KBM-7 (cell line): ENCODE measurements at regions not wholly inside any gene's neighbourhood (a gene's known extent, or its start where the extent isn't known, plus 50 kb on each side); places are given as distances from the start of the nearest gene placed in this dataset.
"Not testable (repeated sequence)": the region's sequence is repeated elsewhere in the genome, so short reads cannot be mapped to it uniquely, and the experiment has no call there.

ENCODE experiments used
- DNase-seq: peaks from one replicate; pipeline ENCODE4 v3.0.0-alpha.2; 2015
- in situ Hi-C: fragments of 300-500 bp; cut with MboI; formaldehyde crosslinking; loops from 2 replicates; pipeline ENCODE4 v1.14.3; 2020; ENCODE audit warnings: low sequenced_read_pairs, low pct_unique_long_range_greater_than_20kb, mixed read lengths

DNA sequence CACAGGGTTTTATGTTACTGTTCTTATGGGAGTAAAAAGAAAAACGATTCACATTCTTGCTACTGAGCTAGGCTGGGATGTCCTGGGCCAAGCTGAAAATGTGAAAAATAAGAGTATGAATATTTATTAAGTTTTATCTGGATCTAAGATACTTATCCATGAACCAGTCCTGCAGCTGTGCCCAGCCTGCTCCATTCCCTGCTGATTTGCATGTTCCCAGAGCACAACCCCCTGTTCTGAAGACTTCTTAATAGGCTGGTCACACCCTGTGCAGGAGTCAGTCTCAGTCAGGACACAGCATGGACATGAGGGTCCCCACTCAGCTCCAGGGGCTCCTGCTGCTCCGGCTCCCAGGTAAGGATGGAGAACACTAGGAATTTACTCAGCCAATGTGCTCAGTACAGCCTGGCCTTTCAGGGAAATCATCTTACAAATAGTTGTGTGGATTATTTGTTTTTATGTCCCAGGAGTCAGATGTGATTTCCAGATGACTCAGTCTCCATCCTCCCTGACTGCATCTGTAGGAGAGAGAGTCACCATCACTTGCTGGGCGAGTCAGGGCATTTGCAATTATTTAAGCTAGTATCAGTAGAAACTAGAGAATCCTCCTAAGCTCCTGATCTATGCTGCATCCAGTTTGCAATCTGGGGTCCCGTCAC, 1319.1 kb downstream of the RPIA start:
- DNase-seq, in situ Hi-C loops: not testable (repeated sequence)

DNA sequence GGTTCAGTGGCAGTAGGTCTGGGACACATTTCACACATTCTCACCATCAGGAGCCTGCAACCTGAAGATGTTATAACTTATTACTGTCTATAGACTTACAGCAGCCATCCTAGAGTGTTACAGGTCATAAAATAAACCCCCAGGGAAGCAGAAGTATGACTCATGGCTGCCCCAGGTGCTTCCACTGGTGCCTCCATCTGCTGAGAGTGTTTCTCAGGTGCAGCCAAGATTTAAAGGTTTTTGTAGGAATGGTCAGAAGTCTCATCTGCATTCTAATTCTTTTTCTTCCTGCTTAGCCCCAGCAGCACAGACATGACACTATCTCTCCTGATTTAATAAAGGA, 1319.6 kb downstream of the RPIA start:
- DNase-seq, in situ Hi-C loops: not testable (repeated sequence)

DNA sequence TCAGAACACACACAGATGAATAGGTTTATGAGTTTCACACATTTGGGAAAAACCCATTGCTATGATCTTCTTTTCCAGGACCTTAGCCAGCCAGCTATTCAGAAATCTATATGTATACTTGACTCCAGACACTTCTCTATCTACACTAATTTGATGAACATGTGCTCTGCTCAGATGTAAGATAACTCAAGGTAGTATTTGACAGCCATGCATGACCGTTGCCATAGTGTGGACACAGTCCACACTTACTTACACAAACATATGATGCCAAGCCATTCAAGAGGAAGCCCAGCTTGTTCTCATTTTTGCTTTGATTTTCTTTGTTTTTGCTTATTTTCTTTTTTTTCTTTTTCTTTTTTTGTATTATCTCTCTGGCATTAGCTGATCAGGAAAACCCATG, 1328.4 kb downstream of the RPIA start:
- DNase-seq, in situ Hi-C loops: not testable (repeated sequence)

DNA sequence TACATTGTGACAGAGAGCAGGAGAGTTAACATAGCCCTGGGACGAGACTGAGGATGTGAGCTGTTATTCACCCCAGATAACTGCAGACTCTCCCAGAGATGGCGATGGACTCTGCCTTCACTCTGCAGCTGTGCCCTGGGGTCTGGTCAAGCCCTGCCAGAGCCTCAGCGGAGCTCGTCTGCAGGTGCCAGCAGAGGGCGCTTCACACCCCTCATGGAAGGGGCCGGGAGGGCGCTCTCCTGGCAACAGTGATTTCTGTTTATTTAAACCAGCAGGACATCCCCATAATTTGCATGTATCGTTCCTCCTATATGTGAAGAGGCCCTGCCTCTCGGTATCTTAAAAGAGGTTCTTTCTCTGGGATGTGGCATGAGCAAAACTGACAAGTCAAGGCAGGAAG, 1329.8 kb downstream of the RPIA start:
- in situ Hi-C loops, DNase-seq: not testable (repeated sequence)

DNA sequence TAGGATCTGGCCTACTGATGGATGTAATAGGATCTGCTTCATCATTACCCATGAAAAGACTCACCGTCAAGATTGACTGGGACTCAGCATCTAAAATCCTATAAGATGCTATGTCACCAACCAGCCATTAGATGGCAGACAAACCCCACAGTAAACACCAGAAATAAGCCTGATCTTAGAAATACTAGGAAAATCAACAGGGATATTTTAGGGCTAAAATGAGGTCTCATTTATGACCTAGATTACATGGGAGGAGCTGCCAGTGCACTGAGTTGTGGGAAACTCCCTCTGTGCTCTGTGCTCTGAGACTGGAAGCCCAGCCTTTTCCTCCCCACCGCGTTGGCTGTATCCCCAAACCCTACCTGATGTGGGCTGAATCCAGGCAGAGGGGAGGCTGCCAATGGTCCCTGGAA, 1335.8 kb downstream of the RPIA start:
- DNase-seq, result peak; percentile 8
- in situ Hi-C loops, result not testable (repeated sequence)

DNA sequence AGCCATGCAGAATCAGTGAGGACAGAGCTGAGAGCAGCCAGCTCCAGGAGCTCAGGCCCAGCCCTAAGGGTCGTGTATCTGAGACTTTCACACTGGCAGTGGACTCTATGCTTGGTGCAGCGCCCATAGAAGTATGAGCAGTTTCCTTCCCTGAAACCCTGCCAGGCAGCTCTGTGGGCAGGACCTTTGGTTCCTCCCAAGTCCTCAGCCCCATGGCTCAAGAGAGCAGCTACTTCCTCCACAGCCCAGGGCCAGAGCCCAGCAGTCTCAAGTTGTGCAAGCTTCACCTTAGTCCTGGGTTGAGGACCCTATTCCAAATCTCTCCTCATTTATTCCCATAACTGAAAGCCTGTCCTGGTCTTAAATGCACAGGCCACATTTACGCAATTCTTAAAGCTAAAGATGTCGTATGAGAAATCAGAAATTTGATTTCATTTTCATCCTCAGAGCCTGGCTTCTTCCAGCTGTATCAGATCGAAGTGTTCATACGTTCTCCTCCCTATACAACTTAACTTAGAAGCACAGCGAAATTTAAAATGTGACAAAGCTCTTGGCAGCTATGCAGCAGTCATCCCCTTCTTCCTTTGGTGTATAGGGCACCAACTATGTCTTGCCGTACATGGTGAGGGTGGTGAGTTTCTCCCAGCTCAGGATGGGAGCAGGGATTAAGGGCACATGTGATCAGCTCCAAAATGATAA, 1337.1 kb downstream of the RPIA start:
- in situ Hi-C loops, result not testable (repeated sequence)

DNA sequence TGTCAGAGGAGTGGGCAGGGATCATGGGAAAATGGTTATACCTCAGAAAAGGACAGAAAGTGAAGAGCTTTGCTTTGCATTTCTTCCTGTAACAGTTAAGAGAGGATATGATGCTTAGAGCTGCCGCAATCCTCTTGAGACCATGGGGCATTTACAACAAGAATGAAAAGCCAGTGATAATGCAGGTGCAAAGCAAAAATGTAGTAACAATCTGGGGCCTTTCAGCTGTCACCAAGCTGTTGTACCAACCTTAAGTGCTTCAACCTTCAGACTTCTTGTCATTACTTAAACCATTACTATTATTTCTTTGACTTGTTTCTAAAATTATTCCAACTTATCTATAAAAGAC, 1337.6 kb downstream of the RPIA start:
- in situ Hi-C loops, DNase-seq: not testable (repeated sequence)

More for the DNA sequence above, 1337.1 kb downstream of the RPIA start:
- DNase-seq, result not testable (repeated sequence)

DNA sequence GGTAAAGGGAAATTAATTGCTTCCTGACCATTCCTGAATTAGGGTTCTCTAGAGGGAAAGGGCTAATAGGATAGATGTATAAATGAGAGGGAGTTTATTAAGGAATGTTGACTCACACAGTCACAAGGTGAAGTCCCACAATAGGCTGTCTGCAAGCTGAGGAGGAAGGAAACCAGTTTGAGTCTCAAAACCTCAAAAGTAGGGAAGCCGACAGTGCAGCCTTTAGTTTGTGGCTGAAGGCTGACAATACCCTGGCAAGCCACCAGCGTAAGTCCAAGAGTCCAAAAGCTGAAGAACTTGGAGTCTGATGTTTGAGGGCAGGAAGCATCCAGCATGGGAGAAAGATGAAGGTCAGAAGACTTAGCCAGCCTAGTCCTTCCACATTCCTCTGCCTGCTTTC, 1340.8 kb downstream of the RPIA start:
- in situ Hi-C loops, result not testable (repeated sequence)
- DNase-seq, result peak; percentile 5

DNA sequence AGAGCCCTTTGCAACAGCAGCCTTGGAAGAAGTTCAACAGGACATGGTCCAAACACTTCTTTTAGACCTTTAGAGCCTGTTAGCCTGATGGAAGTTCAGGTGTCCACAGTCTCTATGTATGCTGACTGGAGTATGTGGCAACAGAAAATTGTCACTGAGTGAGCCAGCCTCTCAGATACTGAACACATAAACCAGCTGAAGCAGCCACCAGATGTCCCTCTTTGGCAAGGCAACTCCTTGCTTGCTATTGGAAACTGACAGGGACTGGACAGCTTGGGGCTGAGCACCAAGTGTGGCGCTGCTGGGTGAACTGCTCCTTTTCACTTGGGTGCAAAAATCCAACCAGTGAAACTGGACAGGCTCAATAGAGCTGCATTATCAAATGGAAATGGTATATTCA, 1344.9 kb downstream of the RPIA start:
- in situ Hi-C loops, result not testable (repeated sequence)
- peak; percentile 4 for DNase-seq

DNA sequence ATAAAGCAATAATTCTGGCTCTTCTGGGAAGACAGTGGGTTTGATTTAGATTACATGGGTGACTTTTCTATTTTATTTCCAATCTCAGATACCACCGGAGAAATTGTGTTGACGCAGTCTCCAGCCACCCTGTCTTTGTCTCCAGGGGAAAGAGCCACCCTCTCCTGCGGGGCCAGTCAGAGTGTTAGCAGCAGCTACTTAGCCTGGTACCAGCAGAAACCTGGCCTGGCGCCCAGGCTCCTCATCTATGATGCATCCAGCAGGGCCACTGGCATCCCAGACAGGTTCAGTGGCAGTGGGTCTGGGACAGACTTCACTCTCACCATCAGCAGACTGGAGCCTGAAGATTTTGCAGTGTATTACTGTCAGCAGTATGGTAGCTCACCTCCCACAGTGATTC, 1347.6 kb downstream of the RPIA start:
- in situ Hi-C loops, DNase-seq: not testable (repeated sequence)

DNA sequence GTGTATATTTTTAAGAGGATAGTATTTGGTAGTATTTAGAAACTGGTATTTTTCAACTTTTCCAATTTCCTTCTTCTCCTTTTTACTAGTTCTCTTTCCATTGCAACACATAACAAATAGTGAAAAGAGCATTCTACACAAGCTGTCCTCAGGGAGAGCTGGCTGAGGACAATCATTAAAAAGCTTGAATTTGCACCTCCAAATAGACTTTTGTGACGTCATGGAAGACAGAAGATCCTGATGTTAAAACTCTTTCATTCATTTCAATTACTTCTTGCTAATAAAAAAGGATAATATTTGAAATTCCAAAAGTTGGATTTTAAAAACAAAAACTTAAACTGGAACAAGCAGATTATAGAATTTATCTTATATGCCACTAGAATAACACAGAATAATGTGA, 1356.3 kb downstream of the RPIA start:
- in situ Hi-C loops, DNase-seq: not testable (repeated sequence)

DNA sequence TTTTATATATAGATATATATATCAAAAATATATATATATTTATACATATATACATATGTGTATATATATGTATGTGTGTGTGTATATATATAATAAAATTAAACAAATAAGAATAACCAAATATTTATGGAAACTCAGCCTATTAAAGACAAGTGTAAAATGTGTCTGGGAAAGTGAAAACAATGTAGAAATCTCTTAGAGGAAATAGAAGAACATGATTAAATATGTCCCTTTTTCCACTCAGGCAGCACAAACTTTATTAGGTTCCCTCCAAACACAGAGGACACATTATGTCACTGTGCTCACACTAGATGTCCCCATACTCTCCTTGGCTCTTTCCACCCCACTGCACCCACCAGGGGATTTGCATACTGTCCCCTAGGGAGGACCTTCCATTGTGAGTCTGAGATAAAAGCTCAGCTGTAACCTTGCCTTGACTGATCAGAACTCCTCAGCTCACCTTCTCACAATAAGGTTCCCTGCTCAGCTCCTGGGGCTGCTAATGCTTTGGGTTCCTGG, 1360.7 kb downstream of the RPIA start:
- in situ Hi-C loops, DNase-seq: not testable (repeated sequence)

DNA sequence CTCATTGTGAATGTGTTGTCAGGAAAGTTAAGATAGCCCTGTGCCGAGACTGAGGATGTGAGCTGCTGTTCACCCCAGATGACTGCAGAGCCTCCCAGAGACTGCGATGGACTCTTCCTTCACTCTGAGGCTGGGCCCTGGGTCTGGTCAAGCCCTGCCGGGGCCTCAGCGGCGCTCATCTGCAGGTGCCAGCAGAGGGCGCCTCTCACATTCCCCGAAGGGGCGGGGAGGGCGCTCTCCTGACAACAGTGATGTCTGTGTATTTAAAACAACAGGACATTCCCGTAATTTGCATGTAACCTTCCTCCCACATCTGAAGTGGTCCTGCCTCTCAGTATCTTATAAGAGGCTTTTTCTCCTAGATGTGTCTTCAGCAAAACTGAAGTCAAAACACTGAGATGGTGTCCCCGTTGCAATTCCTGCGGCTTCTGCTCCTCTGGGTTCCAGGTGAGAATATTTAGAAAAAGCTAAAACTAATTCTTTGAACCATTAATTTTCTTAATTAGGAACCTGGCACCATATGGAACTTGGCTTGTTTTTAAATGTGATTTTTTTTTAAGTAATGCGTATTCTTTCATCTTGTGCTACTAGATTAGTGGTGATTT, 1377.9 kb downstream of the RPIA start:
- in situ Hi-C loops, result no loop called here
- peak; percentile 40 for DNase-seq

DNA sequence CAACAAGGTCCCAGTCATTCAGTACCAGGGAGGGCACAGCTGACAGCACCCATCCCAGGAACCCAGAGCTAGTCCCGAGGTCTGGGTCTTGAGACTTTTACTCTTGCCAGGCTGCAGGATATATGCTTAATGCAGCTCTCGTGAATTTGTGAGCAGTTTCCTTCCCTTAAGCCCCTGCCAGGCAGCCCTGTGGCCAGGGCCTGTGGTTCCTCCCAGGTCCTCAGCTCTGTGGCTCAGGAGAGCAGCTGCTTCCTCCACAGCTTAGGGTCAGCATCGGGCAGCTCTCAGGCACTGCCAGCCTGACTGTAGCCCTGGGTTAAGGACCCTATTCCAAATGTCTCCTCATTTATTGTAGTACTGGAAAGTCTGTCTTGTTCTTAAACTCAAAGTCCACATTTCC, 1384.8 kb downstream of the RPIA start:
- no peak for DNase-seq
- in situ Hi-C loops, result no loop called here

DNA sequence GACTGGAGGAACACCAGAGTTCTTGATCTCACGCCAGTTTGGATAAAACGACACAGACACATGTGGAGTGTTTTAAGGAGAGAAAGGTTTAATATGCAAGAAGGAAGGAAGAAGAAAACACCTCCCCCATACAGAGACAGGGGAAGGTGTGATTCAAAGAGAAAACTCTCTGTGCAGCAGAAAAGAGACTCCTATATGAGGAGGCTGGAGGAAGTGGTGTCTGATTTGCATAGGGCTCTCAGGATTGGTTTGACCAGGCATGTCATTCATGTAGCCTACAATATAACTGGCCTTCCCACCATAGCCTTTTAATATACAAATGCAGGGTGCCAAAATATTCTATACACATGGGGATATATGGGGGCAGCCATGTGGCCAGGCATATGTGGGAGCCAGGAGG, 1386.5 kb downstream of the RPIA start:
- in situ Hi-C loops, result no loop called here
- DNase-seq, result no peak

DNA sequence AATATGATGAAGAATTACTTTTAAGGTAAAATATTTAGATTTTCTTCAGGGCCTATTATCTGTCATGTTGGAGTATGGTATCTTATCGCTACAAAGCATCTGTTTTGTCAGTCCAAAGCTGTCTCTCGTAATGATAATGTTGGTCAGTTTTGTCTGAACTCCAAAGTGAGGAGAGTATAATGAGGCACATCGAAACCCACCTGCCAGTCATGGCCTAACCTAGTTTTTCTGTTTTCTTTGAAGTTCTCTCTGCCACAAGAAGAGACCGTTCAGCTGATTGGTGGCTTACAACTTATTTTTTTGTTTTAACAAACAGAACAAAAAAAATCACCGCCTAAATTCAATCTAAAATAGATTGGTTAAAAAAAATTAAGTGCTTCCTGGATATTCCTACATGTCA, 1387.9 kb downstream of the RPIA start:
- no peak for DNase-seq
- in situ Hi-C loops, result no loop called here

DNA sequence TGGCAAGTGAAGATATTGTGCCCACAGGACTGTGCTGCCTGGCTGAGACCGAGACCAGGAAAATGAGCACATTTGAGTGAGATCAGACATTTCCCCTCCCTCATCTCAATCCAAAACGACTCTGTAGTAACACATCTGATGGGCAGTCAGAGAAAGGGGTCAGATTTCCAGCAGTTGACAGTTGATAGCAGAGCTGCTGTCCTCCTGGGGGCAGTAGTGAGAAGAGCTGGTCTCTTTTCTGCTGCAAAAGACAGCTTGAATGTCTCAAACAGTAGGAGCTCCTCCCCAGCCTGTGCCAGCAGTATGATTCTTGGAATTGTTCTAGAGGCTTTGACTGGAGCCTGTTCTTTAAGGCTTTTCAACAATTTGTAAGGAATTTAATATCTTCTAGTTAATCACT, 1396.3 kb downstream of the RPIA start:
- in situ Hi-C loops, result not testable (repeated sequence)
- DNase-seq, result peak; percentile 21

DNA sequence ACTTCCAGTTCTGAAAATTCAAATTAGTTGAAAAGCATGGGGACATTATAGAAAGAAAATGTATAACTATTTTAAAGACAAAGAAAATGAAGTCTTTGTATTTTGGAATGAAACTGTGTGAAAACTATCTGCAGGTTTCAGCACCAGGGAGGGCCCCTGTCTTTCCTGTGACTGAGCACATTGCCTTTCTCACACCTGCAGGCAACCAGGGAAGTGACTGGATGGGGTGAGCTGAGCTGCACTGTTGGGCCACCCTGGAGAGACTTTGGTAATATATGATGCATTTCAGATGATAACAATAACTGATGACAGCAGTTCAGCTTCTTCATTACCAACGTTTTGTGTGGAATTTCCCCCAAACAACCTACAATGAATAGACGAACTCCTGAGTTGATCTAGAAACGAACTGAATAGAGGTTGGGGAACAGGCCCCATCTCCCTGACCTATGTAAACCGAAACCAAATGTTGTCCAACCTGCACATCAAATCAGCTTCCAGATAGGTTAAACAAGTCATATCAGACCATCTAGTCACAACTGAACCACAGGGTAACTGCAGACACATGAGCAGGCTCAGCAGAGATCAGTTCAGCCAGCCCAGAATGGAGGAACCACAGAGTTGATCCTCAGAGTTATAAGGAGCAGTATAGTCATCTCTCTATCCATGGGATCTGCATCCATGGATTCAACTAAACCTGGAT, 1402.2 kb downstream of the RPIA start:
- DNase-seq, in situ Hi-C loops: not testable (repeated sequence)

DNA sequence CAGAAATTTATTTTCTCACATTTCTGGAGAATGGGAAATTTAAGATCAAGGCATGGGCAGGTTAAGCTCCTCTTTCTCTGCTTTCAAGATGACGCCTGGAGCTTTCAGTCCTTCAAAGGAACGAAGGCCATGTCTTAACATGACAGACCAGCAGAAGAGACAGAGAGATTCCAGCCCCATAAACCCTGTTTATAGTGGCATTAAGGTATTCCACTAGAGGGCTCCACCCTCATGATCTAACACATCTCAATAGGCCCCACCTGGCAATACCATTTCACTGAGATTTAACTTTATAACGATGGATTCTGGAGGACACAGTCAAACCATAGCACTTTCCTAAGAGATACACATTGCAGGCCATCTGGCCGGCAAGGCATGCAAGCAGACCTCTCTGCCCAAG, 1406.1 kb downstream of the RPIA start:
- DNase-seq, in situ Hi-C loops: not testable (repeated sequence)

DNA sequence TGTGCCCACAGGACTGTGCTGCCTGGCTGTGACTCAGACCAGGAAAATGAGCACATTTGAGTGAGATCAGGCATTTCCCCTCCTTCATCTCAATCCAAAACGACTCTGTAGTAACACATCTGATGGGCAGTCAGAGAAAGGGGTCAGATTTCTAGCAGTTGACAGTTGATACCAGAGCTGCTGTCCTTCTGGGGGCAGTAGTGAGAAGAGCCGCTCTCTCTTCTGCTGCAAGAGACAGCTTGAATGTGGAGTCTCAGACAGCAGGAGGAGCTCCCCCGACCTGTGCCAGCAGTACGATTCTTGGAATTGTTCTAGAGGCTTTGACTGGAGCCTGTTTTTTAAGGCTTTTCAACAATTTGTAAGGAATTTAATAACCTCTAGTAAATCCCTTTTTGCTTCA, 1413.7 kb downstream of the RPIA start:
- in situ Hi-C loops, result not testable (repeated sequence)
- DNase-seq, result peak; percentile 3
